GM12878 (cell line): ENCODE measurements at regions not wholly inside any gene's neighbourhood (a gene's known extent, or its start where the extent isn't known, plus 50 kb on each side); places are given as distances from the start of the nearest gene placed in this dataset.

Experiments used
- ATAC-seq: fragments of 200-7000 bp; cut with Tn5 transposase; 3 replicates; pipeline ENCODE4 v1.9.1; 2020; ENCODE audit warnings: mild to moderate bottlenecking, moderate library complexity
- BruUV-seq: library from RNA; stranded (reverse); fragments of 400-500 nt; replicated peaks from 2 replicates; lab custom pipeline; 2021; lab: Mats Ljungman, UMichigan
- CTCF ChIA-PET: fragments of 300-600 bp; sonication (Branson Sonifier 250); formaldehyde crosslinking; extraction: SDS; loops from one replicate; lab custom pipeline; 2021; ENCODE audit warnings: inconsistent platforms; lab: Yijun Ruan, JAX
- POLR2A ChIA-PET: fragments of 350-600 bp; formaldehyde crosslinking; extraction: SDS; loops from one replicate; lab custom pipeline; 2021; ENCODE audit warnings: inconsistent platforms; lab: Charles Lee
- RAD21 ChIA-PET: fragments of 300-600 bp; sonication (Branson Sonifier 250); formaldehyde crosslinking; loops from one replicate; lab custom pipeline; 2023; ENCODE audit warnings: antibody characterized with exemption; ENCODE audit not compliant: unreplicated experiment; lab: Charles Lee
- SMC1A ChIA-PET: fragments of 300-600 bp; sonication (Branson Sonifier 250); formaldehyde crosslinking; loops from one replicate; lab custom pipeline; 2023; ENCODE audit not compliant: unreplicated experiment, uncharacterized antibody; lab: Charles Lee
- DNase-seq: peaks from one replicate; pipeline ENCODE4 v3.0.0-alpha.2; 2011; ENCODE audit warnings: low read depth, low spot score
- FAIRE-seq: peaks from 3 replicates; lab custom pipeline; 2011; peaks lifted over from hg19 to GRCh38; lab: Jason Lieb, UNC
- H2AFZ ChIP-seq: 2 replicates; pipeline ENCODE4 v1.6.0; 2011; ENCODE audit warnings: low read depth, low read length, control low read depth; ENCODE audit not compliant: control insufficient read depth
- H3K27ac ChIP-seq: 2 replicates; pipeline ENCODE4 v1.5.1; 2011; ENCODE audit warnings: control low read depth; ENCODE audit not compliant: control insufficient read depth, insufficient read depth
- H3K27me3 ChIP-seq, 2 experiments: replicated peaks in 1 of 2; 2 replicates each; pipeline versions ENCODE4 v1.6.0 to v1.6.1; 2011; ENCODE audit warnings: low read length in 1 of 2; ENCODE audit not compliant: control insufficient read depth in 2 of 2, insufficient read depth in 2 of 2
- H3K36me3 ChIP-seq, 2 experiments: 2 replicates each; pipeline ENCODE4 v1.5.1; 2011; ENCODE audit warnings: low read length in 1 of 2; ENCODE audit not compliant: control insufficient read depth in 2 of 2, insufficient read depth in 2 of 2
- H3K4me1 ChIP-seq: 2 replicates; pipeline ENCODE4 v1.6.1; 2011; ENCODE audit warnings: mild to moderate bottlenecking, low read length, moderate library complexity, mixed read lengths; ENCODE audit not compliant: control insufficient read depth, insufficient read depth
- H3K4me2 ChIP-seq: 2 replicates; pipeline ENCODE4 v1.6.0; 2011; ENCODE audit warnings: control low read depth; ENCODE audit not compliant: control insufficient read depth, insufficient read depth
- H3K4me3 ChIP-seq: fragments of 200-600 bp; sonication (generic); 2 replicates; pipeline ENCODE4 v1.5.1; 2016
- H3K79me2 ChIP-seq: 2 replicates; pipeline ENCODE4 v1.6.0; 2011; ENCODE audit warnings: low read length; ENCODE audit not compliant: control insufficient read depth, insufficient read depth
- H3K9ac ChIP-seq: 2 replicates; pipeline ENCODE4 v1.8.0; 2011; ENCODE audit warnings: low read length, control low read depth, mixed read lengths; ENCODE audit not compliant: control insufficient read depth, insufficient read depth
- H3K9me3 ChIP-seq: replicated peaks from 3 replicates; pipeline ENCODE4 v1.5.1; 2011; ENCODE audit warnings: mild to moderate bottlenecking, low read length; ENCODE audit not compliant: control insufficient read depth, insufficient read depth
- H4K20me1 ChIP-seq: 2 replicates; pipeline ENCODE4 v1.6.0; 2011; ENCODE audit not compliant: control insufficient read depth, insufficient read depth
- BCL11A ChIP-seq: IDR thresholded peaks from 2 replicates; pipeline ENCODE4 v1.6.1; 2011; ENCODE audit warnings: low read depth, low read length
- BRCA1 ChIP-seq: IDR thresholded peaks from 2 replicates; pipeline ENCODE4 v1.6.1; 2011; ENCODE audit warnings: low read depth, low read length, improper control_type of control experiment
- CHD2 ChIP-seq: IDR thresholded peaks from 2 replicates; pipeline ENCODE4 v1.6.1; 2011; ENCODE audit warnings: low read depth, low read length, improper control_type of control experiment, borderline replicate concordance
- CREM ChIP-seq: IDR thresholded peaks from 2 replicates; pipeline ENCODE4 v1.6.1; 2014; ENCODE audit warnings: antibody characterized with exemption, low read depth
- ESRRA ChIP-seq: IDR thresholded peaks from 2 replicates; pipeline ENCODE4 v1.6.1; 2012; ENCODE audit warnings: mild to moderate bottlenecking, low read length, improper control_type of control experiment
- EZH2 ChIP-seq: IDR thresholded peaks from 2 replicates; pipeline ENCODE4 v1.6.1; 2012; ENCODE audit warnings: low read depth, mild to moderate bottlenecking, control low read depth, inconsistent platforms, low read length, borderline replicate concordance; ENCODE audit not compliant: control insufficient read depth
- FOXK2 ChIP-seq: fragments of 450-650 bp; IDR thresholded peaks from 2 replicates; pipeline ENCODE4 v1.6.1; 2017; ENCODE audit warnings: mild to moderate bottlenecking, moderate library complexity
- HCFC1 ChIP-seq: fragments of 150-350 bp; IDR thresholded peaks from 2 replicates; pipeline ENCODE4 v1.6.1; 2014; ENCODE audit warnings: low read length
- HDGF ChIP-seq: fragments of 450-650 bp; IDR thresholded peaks from 2 replicates; pipeline ENCODE4 v1.6.1; 2016; ENCODE audit warnings: antibody characterized with exemption
- NR2F1 ChIP-seq: fragments of 450-650 bp; conservative IDR thresholded peaks from 2 replicates; pipeline ENCODE4 v1.6.1; 2017; ENCODE audit warnings: mild to moderate bottlenecking
- PAX8 ChIP-seq: fragments of 450-650 bp; IDR thresholded peaks from 2 replicates; pipeline ENCODE4 v1.6.1; 2017; ENCODE audit warnings: mild to moderate bottlenecking, moderate library complexity
- POLR2A ChIP-seq: IDR thresholded peaks from 2 replicates; pipeline ENCODE4 v1.6.1; 2011; ENCODE audit warnings: low read depth, mild to moderate bottlenecking, low read length
- RB1 ChIP-seq: fragments of 450-650 bp; formaldehyde crosslinking; IDR thresholded peaks from 2 replicates; pipeline ENCODE4 v1.6.1; 2017; ENCODE audit warnings: mild to moderate bottlenecking, borderline replicate concordance
- RFX5 ChIP-seq: IDR thresholded peaks from 2 replicates; pipeline ENCODE4 v1.6.1; 2011; ENCODE audit warnings: low read depth, low read length, improper control_type of control experiment
- SPI1 ChIP-seq: IDR thresholded peaks from 2 replicates; pipeline ENCODE4 v1.6.1; 2011; ENCODE audit warnings: low read depth, mild to moderate bottlenecking, low read length, moderate library complexity, borderline replicate concordance; ENCODE audit not compliant: insufficient read depth
- TAF1 ChIP-seq: IDR thresholded peaks from 2 replicates; pipeline ENCODE4 v1.6.1; 2011; ENCODE audit warnings: mild to moderate bottlenecking, low read depth, low read length, borderline replicate concordance
- TBL1XR1 ChIP-seq: IDR thresholded peaks from 2 replicates; pipeline ENCODE4 v1.6.1; 2012; ENCODE audit warnings: low read depth, low read length, improper control_type of control experiment
- WGBS: methylation state at CpG from one replicate; pipeline ENCODE4 v1.1.6; 2016; ENCODE audit warnings: low lambda C conversion rate; ENCODE audit not compliant: insufficient replicate concordance, insufficient coverage; ENCODE audit errors: missing lambda C conversion rate; 5-methylcytosine and 5-hydroxymethylcytosine counted together
- in situ Hi-C: fragments of 300-500 bp; cut with MboI; formaldehyde crosslinking; loops from 9 replicates; pipeline ENCODE4 v1.14.3; 2018; ENCODE audit warnings: mixed read lengths
- intact Hi-C: fragments of 100-400 bp; cut with micrococcal nuclease; formaldehyde crosslinking; loops from one replicate; pipeline ENCODE4 v1.14.2; 2022; ENCODE audit not compliant: unreplicated experiment
- TF ChIP-seq, protein P1 (sequence below): fragments of 450-650 bp; IDR thresholded peaks from 2 replicates; pipeline ENCODE4 v1.6.1; 2017; ENCODE audit warnings: mild to moderate bottlenecking, moderate library complexity

DNA sequence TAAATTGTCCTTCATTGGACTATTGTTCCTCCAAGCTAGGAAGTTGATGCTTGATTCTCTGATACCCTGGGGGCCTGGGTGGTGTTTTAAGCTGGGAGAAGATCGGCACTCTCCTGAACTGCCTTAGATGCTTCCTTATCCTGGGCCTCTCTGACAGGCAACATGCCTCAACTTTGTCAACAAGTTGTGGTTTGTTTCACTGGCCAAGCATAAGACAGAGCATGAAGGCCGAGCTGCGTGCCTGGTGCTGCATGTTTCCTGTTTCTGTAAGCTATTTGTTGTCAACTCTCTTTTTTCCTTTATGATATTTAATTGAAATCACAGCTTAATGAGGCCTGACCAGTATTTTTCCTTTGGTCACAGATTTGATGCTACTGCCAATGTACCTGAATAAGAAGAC, 187.6 kb upstream of the TNC start:
- Histone ChIP-seq H3K36me3 (no peaks in the 10 kb centered on the region), H3K79me2 (no peaks in the 10 kb centered on the region), H3K9ac (no peak overlapping the region), H2AFZ (no peak overlapping the region), H3K27me3 (no peaks in the 10 kb centered on the region), H4K20me1 (no peaks in the 10 kb centered on the region), H3K9me3 (no peaks in the 10 kb centered on the region), H3K4me1 (no peaks in the 10 kb centered on the region), H3K4me3 (no peak overlapping the region), H3K4me2 (no peak overlapping the region), H3K27ac (no peak overlapping the region)
- FAIRE-seq (no peak), DNase-seq (no peak), ATAC-seq (no peak)
- ChIA-PET SMC1A (interaction anchor here (1.0 to 1.4 kb wide), 2 partner anchors 10 to 62 kb away, joined by 3 read pairs; no protein-coding TSS in a partner anchor), RAD21 (no interaction called here), POLR2A (no interaction called here), CTCF (no interaction called here)
- no TSS peak for BruUV-seq
- 2% methylated on average over 3 of the region's 3 CpGs for WGBS
- intact Hi-C loops, result no loop called here
- no peak for TF ChIP-seq RFX5
- TF ChIP-seq BCL11A, result no peak
- TF ChIP-seq HCFC1, result no peak
- TF ChIP-seq EZH2, result no peak
- TF ChIP-seq TBL1XR1, result no peak
- TF ChIP-seq PAX8, result no peak
- TF ChIP-seq POLR2A, result no peak
- TF ChIP-seq, protein P1, sequence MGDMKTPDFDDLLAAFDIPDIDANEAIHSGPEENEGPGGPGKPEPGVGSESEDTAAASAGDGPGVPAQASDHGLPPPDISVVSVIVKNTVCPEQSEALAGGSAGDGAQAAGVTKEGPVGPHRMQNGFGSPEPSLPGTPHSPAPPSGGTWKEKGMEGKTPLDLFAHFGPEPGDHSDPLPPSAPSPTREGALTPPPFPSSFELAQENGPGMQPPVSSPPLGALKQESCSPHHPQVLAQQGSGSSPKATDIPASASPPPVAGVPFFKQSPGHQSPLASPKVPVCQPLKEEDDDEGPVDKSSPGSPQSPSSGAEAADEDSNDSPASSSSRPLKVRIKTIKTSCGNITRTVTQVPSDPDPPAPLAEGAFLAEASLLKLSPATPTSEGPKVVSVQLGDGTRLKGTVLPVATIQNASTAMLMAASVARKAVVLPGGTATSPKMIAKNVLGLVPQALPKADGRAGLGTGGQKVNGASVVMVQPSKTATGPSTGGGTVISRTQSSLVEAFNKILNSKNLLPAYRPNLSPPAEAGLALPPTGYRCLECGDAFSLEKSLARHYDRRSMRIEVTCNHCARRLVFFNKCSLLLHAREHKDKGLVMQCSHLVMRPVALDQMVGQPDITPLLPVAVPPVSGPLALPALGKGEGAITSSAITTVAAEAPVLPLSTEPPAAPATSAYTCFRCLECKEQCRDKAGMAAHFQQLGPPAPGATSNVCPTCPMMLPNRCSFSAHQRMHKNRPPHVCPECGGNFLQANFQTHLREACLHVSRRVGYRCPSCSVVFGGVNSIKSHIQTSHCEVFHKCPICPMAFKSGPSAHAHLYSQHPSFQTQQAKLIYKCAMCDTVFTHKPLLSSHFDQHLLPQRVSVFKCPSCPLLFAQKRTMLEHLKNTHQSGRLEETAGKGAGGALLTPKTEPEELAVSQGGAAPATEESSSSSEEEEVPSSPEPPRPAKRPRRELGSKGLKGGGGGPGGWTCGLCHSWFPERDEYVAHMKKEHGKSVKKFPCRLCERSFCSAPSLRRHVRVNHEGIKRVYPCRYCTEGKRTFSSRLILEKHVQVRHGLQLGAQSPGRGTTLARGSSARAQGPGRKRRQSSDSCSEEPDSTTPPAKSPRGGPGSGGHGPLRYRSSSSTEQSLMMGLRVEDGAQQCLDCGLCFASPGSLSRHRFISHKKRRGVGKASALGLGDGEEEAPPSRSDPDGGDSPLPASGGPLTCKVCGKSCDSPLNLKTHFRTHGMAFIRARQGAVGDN, result no peak
- TF ChIP-seq CREM, result no peak
- TF ChIP-seq TAF1, result no peak
- no peak for TF ChIP-seq CHD2
- TF ChIP-seq HDGF, result no peak
- TF ChIP-seq FOXK2, result no peak
- no peak for TF ChIP-seq SPI1
- no peak for TF ChIP-seq ESRRA
- no peak for TF ChIP-seq BRCA1
- TF ChIP-seq RB1, result no peak
- TF ChIP-seq NR2F1, result no peak
- in situ Hi-C loops, result no loop called here
